Bone marrow (tissue), 2 donors: ENCODE measurements at regions not wholly inside any gene's neighbourhood (a gene's known extent, or its start where the extent isn't known, plus 50 kb on each side); places are given as distances from the start of the nearest gene placed in this dataset.
"Not testable (repeated sequence)": the region's sequence is repeated elsewhere in the genome, so short reads cannot be mapped to it uniquely, and the experiment has no call there.

ENCODE experiments used
- DNase-seq, 2 donors: peaks; one replicate each; lab custom pipeline; 2025; lab: John Stamatoyannopoulos, UW

DNA sequence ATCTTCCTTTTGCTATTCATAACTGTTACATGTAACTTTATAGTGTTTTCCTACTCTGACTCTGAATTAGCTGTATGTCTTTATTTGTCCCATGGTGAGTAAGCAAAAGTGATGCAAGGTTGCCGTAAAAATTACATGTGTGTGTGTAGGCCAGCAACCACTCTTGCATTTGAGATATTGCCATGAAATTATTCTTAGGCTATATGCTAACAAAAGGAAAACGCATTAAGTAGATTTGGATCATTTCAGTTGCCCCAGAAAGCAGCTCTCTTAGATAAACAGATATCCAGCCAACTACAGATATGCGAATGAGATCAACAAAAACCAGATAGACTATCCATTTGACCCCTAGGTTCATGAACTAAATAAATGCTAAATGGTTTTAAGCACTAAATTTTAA, 73.6 kb downstream of the CYLC2 start:
- no peak for DNase-seq

- DNase-seq: no peak
Measured at GRCh38 chr9:103078581-103078980, 83.4 kb downstream of the CYLC2 start.

DNA sequence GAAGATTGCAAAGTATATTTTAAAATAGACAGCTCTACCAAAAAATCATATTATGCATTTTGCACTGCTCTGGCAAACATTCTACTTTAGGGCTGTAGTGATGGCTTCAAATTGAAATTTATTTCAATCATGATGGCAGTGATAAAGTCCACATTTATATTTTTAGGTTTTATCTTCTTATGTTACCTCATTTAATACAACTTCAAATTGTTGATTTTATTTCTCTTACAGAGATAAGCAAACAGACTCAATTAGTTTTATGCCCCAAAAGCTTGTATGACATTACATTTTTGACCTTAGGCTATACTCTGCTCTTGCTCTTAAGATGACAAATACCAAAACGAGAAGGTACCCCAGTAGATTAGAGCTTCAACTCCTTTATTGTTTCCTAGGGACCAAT, 87.4 kb downstream of the CYLC2 start:
- DNase-seq: no peak

GRCh38 chr9:103089357-103089756, 94.2 kb downstream of the CYLC2 start:
- DNase-seq: no peak

- no peak for DNase-seq
Measured at GRCh38 chr9:103104101-103104500, 109.0 kb downstream of the CYLC2 start.

GRCh38 chr9:103116246-103116645, 121.1 kb downstream of the CYLC2 start:
- DNase-seq: no peak

- DNase-seq: no peak
Measured at GRCh38 chr9:103126494-103126893, 131.4 kb downstream of the CYLC2 start.

GRCh38 chr9:103139891-103140290, 144.8 kb downstream of the CYLC2 start:
- DNase-seq: no peak

GRCh38 chr9:103152473-103152872, 157.3 kb downstream of the CYLC2 start:
- no peak for DNase-seq

DNA sequence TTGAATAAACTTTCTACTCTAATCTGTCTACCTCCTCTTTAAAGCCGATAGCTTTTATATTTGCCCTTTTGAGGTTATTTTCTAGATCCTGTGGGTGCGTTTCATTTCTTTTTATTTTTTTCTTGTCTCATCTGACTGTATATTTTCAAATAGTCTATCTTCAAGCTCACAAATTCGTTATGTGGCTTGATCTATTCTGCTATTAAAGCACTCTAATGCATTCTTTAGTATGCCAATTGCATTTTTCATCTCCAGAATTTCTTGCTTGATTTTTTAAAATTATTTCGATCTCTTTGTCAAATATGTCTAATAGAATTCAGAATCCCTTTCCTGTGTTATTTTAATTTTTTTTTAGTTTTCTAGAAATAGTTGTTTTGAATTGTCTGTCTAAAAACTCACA, 172.4 kb downstream of the CYLC2 start:
- DNase-seq: no peak

- no peak for DNase-seq
Measured at GRCh38 chr9:103168254-103168653, 173.1 kb downstream of the CYLC2 start.

GRCh38 chr9:103169798-103170197, 174.7 kb downstream of the CYLC2 start:
- DNase-seq: no peak

- DNase-seq: no peak
Measured at GRCh38 chr9:103183701-103184171, 188.6 kb downstream of the CYLC2 start.

DNA sequence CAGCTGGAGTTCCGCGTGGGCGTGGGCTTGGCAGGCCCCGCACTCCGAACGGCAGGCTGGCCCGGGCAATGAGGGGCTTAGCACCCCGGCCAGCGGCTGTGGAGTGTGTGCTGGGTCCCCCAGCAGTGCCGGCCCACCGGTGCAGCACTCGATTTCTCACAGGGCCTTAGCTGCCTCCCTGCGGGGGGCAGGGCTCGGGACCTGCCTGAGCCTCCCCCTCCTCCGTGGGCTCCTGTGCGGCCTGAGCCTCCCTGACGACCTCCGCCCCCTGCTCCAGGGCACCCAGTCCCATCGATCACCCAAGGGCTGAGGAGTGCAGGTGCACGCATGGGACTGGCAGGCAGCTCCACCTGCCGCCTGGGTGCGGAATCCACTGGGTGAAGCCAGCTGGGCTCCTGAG, 191.8 kb downstream of the CYLC2 start:
- DNase-seq: no peak

DNA sequence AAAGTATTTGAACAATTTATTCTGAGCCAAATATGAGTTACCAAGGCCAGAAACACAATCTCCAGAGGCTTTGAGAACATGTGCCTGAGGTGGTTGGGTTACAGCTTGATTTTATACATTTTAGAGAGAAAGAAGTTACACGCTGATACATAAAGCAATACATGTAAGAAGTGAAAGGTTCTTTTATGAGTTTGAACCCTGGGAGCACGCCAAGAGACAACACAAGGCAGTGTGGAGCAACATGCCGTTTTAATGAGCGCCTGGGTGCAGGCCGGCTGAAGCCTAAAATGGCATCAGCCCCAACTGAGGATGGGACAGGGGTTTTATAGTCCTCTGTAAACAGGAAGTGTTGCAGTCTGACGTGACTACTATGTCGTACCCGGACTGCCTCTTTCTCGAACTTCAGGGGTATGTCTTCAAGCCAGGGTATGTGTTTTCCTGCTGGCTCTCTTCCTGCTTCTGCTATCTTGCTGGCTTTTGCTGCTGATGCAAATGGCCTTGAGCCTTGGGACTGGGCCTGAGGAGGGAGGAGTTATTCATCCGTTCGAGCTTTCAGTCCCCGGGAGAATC, 193.7 kb downstream of the CYLC2 start:
- no peak for DNase-seq

- no peak for DNase-seq
Measured at GRCh38 chr9:103193992-103194391, 198.9 kb downstream of the CYLC2 start.

- no peak for DNase-seq
Measured at GRCh38 chr9:103203172-103203571, 208.0 kb downstream of the CYLC2 start.

GRCh38 chr9:103205881-103206585, 210.9 kb downstream of the CYLC2 start:
- DNase-seq: not testable (repeated sequence)

DNA sequence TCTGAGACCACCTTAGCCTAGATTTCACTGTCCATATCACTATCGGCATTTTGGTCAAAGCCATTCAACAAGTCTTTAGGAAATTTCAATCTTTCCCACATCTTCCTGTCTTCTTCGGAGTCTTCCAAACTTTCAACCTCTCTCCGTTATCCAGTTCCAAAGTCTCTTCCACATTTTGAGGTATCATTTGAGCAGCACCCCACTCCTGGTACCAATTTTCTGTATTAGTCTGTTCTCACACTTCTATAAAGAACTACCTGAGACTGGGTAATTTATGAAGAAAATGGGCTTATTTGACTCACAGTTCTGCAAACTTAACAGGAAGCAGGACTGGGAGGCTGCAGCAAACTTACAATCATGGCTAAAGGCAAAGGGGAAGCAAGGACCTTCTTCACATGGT, 215.5 kb downstream of the CYLC2 start:
- DNase-seq: no peak

DNA sequence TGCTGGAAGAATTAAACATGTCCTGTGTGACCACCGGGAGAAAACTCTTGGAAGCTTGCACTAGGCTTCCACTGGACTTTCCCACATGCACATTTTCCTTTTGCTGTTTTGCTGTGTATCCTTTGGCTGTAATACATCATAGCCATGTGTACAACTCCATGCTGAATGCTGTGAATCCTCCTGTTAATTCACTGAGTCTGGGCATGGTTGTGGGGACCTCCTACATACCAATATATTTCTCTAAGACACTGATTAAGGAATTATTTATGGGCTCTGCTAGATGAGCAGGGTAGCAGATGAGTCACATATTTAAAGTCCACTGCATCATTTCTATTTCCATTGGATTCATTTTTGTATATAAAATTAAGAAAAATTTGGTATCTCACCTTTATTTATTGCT, 220.1 kb downstream of the CYLC2 start:
- DNase-seq: no peak

DNA sequence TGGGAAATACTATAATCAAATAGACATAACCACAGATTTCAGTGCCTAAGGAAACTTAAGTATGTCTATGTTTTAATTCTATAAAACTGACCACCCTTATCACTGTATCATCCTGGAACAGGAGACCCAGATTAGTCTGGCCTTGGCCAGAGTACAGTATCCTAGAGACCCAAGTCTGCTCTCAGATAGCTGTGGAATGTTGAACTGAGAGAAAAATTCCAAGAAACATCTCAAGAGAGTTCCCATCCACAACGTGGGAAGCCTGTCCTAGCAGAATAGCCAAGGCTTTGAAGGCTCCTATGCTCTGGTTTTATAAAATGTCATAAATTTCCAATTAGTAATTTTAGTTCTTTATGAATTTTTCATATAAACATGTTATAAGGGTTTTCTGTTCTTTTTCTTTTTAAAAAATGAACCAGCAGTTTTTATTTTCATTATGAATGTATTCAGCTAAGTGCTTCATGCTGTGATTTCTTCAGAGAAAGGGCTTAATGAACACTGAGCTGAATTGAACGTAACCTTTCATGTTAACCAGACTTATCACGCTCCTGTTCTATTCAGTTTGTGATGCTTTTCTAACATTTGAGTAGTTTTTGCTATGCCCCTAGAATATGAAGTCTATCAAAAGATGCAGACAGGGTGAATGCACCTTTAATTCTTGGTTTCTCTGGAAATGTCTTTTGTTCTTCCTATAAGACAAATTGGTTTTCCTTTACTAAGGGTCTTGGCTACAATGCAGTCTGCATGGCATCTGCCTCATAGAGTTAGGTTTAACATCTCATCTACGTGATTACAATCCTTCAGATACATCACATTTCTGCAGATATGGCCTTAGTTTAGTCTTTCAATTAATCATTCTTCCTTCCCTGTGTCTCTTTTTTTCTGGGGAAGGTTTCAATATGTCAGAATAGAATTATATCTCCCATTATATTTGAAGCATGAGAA, 230.8 kb downstream of the CYLC2 start:
- DNase-seq: no peak

GRCh38 chr9:103226647-103227013, 231.5 kb downstream of the CYLC2 start:
- DNase-seq: no peak

DNA sequence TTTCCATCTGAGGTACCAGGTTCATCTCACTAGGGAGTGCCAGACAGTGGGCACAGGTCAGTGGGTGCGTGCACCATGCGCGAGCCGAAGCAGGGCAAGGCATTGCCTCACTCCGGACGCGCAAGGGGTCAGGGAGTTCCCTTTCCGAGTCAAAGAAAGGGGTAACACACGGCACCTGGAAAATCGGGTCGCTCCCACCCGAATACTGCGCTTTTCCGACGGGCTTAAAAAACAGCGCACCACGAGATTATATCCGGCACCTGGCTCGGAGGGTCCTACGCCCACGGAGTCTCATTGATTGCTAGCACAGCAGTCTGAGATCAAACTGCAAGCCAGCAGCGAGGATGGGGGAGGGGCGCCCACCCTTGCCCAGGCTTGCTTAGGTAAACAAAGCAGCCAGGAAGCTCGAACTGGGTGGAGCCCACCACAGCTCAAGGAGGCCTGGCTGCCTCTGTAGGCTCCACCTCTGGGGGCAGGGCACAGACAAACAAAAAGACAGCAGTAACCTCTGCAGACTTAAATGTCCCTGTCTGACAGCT, 242.5 kb downstream of the CYLC2 start:
- not testable (repeated sequence) for DNase-seq
